Body of pancreas (tissue), 4 donors: ENCODE measurements at regions not wholly inside any gene's neighbourhood (a gene's known extent, or its start where the extent isn't known, plus 50 kb on each side); places are given as distances from the start of the nearest gene placed in this dataset.

Experiments used
- POLR2A ChIP-seq, 3 donors: fragments of 450-650 bp; IDR thresholded peaks; one replicate each; pipeline ENCODE4 v1.6.1; 2016; ENCODE audit warnings: antibody characterized with exemption in 3 of 3, mild to moderate bottlenecking in 2 of 3
- TF ChIP-seq, protein P1 (sequence below), 7 experiments: fragments of 450-650 bp in 4 of 7; fragments of 200-600 bp in 3 of 7; sonication (generic) in 3 of 7; IDR thresholded peaks; one replicate each; pipeline ENCODE4 v1.5.1; 2016 to 2019; ENCODE audit warnings: antibody characterized with exemption in 7 of 7

- TF ChIP-seq, protein P1, sequence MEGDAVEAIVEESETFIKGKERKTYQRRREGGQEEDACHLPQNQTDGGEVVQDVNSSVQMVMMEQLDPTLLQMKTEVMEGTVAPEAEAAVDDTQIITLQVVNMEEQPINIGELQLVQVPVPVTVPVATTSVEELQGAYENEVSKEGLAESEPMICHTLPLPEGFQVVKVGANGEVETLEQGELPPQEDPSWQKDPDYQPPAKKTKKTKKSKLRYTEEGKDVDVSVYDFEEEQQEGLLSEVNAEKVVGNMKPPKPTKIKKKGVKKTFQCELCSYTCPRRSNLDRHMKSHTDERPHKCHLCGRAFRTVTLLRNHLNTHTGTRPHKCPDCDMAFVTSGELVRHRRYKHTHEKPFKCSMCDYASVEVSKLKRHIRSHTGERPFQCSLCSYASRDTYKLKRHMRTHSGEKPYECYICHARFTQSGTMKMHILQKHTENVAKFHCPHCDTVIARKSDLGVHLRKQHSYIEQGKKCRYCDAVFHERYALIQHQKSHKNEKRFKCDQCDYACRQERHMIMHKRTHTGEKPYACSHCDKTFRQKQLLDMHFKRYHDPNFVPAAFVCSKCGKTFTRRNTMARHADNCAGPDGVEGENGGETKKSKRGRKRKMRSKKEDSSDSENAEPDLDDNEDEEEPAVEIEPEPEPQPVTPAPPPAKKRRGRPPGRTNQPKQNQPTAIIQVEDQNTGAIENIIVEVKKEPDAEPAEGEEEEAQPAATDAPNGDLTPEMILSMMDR (IDR thresholded peaks at IDR 0.05): no peak
- no peak for TF ChIP-seq POLR2A (IDR thresholded peaks at IDR 0.05)
Measured at GRCh38 chr12:24408305-24408704, 458.8 kb upstream of the SOX5 start.
